ENCODE measurements at regions not wholly inside any gene's neighbourhood (a gene's known extent, or its start where the extent isn't known, plus 50 kb on each side); places are given as distances from the start of the nearest gene placed in this dataset.

DNA sequence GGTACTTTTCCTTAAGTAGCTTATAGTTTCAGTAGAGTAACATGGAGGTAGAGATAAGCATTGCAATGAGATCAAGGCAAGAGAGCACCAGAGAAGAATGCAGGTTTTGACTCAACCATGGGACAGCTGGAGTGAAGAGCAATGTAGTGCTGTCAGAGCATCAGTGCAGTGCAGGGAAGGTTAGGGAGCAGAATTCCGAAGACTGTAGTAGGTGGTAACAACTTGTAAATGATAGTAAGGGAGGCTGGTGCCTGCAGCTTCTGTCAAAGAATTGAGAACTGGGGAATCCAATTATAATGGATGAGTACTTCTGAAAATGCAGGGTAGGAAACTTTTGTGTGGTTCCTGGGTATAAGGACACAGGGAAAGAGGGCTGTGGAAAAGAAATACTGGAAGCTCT is 183.2 kb downstream of the KCNS3 start:
- TF ChIP-seq POLR2A (IDR thresholded peaks at IDR 0.05; ENCODE audit: low read depth, low read length) (no peak), FOS (IDR thresholded peaks at IDR 0.05; ENCODE audit: low read depth, low read length) (no peak), MAZ (IDR thresholded peaks at IDR 0.05; ENCODE audit: borderline replicate concordance, low read depth, low read length) (no peak), RFX5 (IDR thresholded peaks at IDR 0.05; ENCODE audit: low read depth, low read length) (no peak), SMC3 (IDR thresholded peaks at IDR 0.05; ENCODE audit: low read depth, low read length) (no peak), CHD1 (IDR thresholded peaks at IDR 0.05; ENCODE audit: low read depth, low read length) (no peak), BHLHE40 (IDR thresholded peaks at IDR 0.05; ENCODE audit: low read depth, low read length) (no peak), CEBPB (IDR thresholded peaks at IDR 0.05; ENCODE audit: low read depth, low read length) (no peak), MXI1 (IDR thresholded peaks at IDR 0.05; ENCODE audit: borderline replicate concordance, low read depth, low read length) (no peak)
- TF ChIP-seq, protein P1, sequence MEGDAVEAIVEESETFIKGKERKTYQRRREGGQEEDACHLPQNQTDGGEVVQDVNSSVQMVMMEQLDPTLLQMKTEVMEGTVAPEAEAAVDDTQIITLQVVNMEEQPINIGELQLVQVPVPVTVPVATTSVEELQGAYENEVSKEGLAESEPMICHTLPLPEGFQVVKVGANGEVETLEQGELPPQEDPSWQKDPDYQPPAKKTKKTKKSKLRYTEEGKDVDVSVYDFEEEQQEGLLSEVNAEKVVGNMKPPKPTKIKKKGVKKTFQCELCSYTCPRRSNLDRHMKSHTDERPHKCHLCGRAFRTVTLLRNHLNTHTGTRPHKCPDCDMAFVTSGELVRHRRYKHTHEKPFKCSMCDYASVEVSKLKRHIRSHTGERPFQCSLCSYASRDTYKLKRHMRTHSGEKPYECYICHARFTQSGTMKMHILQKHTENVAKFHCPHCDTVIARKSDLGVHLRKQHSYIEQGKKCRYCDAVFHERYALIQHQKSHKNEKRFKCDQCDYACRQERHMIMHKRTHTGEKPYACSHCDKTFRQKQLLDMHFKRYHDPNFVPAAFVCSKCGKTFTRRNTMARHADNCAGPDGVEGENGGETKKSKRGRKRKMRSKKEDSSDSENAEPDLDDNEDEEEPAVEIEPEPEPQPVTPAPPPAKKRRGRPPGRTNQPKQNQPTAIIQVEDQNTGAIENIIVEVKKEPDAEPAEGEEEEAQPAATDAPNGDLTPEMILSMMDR (conservative IDR thresholded peaks at IDR 0.05; ENCODE audit: low read depth, low read length) = no peak
- TF ChIP-seq, protein P2, sequence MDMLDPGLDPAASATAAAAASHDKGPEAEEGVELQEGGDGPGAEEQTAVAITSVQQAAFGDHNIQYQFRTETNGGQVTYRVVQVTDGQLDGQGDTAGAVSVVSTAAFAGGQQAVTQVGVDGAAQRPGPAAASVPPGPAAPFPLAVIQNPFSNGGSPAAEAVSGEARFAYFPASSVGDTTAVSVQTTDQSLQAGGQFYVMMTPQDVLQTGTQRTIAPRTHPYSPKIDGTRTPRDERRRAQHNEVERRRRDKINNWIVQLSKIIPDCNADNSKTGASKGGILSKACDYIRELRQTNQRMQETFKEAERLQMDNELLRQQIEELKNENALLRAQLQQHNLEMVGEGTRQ (IDR thresholded peaks at IDR 0.05; ENCODE audit: low read depth, low read length) = no peak

Data from IMR-90 (cell line).